ENCODE measurements at regions not wholly inside any gene's neighbourhood (a gene's known extent, or its start where the extent isn't known, plus 50 kb on each side); places are given as distances from the start of the nearest gene placed in this dataset.

DNA sequence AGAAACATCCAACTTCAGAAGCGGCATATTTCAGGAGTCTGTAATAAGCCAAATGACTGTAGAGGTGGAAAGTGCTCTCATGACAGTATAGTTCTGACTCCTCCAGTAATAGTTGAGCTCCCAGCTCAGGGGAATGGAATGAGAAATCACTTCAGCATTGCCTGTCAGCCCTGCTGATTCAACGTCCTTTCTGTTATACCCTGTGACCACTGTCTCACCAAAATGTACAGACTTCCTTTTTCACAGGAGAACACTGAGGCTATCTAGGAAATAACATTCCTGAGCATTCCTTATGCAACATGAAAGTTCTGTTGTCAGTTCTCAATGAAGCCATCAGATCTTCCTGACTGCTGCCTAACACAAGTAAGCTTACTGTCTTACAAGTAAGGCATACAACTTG, 284.5 kb upstream of the MME start:
- Histone ChIP-seq H3K79me2 (ENCODE audit: control insufficient read depth, insufficient read depth, low read length) (no peaks in the 10 kb centered on the region), H4K5ac (ENCODE audit: low read length) (no peak overlapping the region), H2BK5ac (ENCODE audit: low read length) (no peak overlapping the region), H3K4me2 (ENCODE audit: low read length) (no peak overlapping the region), H2AK5ac (ENCODE audit: low read length) (no peak overlapping the region), H3K4me3 (ENCODE audit: low read length) (no peak overlapping the region), H3K56ac (ENCODE audit: low read length) (no peak overlapping the region), H3K4me1 (ENCODE audit: control insufficient read depth, low read depth, low read length) (no peaks in the 10 kb centered on the region), H4K8ac (ENCODE audit: low read depth, low read length) (no peak overlapping the region), H3K4ac (ENCODE audit: low read depth, low read length) (no peak overlapping the region), H3K23ac (ENCODE audit: low read length) (no peak overlapping the region), H3K9ac (ENCODE audit: low read length) (no peak overlapping the region), H3K18ac (ENCODE audit: low read length) (no peak overlapping the region), H2BK120ac (ENCODE audit: low read depth, low read length) (no peak overlapping the region), H3K79me1 (ENCODE audit: low read length) (no peaks in the 10 kb centered on the region), H2BK15ac (replicated peaks; ENCODE audit: low read depth) (no peak overlapping the region), H3K27me3 (ENCODE audit: insufficient read depth, low read length, poor library complexity) (no peaks in the 10 kb centered on the region), H3K27ac (ENCODE audit: low read depth, low read length) (no peak overlapping the region), H3K36me3 (ENCODE audit: control insufficient read depth, insufficient read depth, low read length) (no peaks in the 10 kb centered on the region)
- peak; percentile 21 for DNase-seq
- no CpG with 5 or more reads among the region's 2 CpGs for WGBS (ENCODE audit: extremely low coverage, insufficient coverage, low lambda C conversion rate)

DNA sequence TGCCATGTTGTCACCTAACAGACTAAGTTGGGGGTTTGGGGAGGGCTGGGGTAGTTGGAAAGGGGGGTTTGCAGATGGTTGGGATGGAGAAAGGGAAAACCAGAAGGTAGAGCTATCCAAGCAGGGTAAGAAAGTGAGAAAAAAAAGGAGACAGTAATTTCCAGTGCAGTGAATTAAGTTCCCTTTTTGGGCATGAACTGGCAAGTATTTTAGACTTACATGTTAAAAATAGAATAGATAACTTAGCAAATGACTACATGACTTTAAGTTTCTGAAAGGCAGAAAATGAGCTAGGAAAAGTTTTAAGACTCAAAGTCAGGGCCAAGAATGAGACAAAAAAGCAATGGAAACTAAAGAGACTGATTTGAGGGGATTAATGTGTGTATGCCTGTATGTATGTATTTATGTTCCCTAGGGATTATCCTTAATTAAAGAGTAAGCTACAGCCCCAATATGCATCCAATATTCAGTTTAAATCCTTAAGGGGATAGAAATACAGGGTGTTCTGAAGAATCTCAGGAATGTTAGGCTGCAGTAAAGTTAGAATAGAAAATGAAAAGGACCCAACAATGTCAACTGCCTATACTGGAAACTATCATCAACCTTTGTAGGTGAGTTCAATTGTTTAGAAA, 285.2 kb upstream of the MME start:
- Histone ChIP-seq H3K23ac (ENCODE audit: low read length) (no peak overlapping the region), H2BK120ac (ENCODE audit: low read depth, low read length) (no peak overlapping the region), H2BK15ac (replicated peaks; ENCODE audit: low read depth) (no peak overlapping the region), H3K9ac (ENCODE audit: low read length) (no peak overlapping the region), H3K18ac (ENCODE audit: low read length) (no peak overlapping the region), H3K4ac (ENCODE audit: low read depth, low read length) (no peak overlapping the region), H2AK5ac (ENCODE audit: low read length) (no peak overlapping the region), H4K8ac (ENCODE audit: low read depth, low read length) (no peak overlapping the region), H3K4me1 (ENCODE audit: control insufficient read depth, low read depth, low read length) (no peaks in the 10 kb centered on the region), H3K79me1 (ENCODE audit: low read length) (no peaks in the 10 kb centered on the region), H3K4me2 (ENCODE audit: low read length) (no peak overlapping the region), H3K79me2 (ENCODE audit: control insufficient read depth, insufficient read depth, low read length) (no peaks in the 10 kb centered on the region), H3K4me3 (ENCODE audit: low read length) (no peak overlapping the region), H3K56ac (ENCODE audit: low read length) (no peak overlapping the region), H3K27me3 (ENCODE audit: insufficient read depth, low read length, poor library complexity) (no peaks in the 10 kb centered on the region), H2BK5ac (ENCODE audit: low read length) (no peak overlapping the region), H4K5ac (ENCODE audit: low read length) (no peak overlapping the region), H3K36me3 (ENCODE audit: control insufficient read depth, insufficient read depth, low read length) (no peaks in the 10 kb centered on the region), H3K27ac (ENCODE audit: low read depth, low read length) (no peak overlapping the region)
- no peak for DNase-seq

DNA sequence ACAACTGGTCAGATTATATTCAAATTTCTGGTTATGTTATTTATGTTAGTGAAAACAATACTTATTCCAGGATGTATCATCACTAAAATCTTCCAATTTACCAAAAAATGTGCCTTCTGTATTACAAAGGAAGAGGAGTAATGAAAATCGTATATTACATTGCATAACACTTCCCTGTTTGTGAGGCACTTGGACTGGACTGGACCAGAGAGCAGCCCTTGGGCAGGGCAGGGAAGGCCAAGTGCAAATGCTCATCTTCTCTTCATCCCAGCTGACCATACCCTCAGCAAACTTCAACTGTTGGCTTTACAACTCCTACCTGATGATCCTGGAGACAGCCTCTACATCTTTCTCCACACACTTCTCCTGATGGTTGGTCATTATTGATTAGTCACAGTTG, 285.7 kb upstream of the MME start:
- H3K27ac ChIP-seq (ENCODE audit: low read depth, low read length): no peak overlapping the region

DNA sequence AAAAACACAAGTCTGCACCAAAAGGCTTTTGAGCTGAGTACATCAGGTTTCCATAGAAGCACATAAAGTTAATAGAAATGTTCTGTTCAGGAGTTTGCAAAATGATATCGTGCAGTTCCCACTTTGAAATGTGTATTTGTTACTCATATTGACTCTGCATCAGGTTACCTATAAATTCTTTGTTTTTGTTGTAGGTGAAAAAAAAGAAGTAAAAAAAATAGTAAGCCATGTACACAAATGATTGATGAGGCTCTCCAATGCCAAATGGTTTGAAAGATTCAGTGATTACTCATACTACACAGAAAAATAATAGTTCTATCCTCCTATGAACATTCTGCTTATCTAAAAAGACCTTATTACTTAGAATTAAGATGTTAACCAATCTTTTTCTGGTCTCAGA, 287.3 kb upstream of the MME start:
- Histone ChIP-seq H2BK5ac (ENCODE audit: low read length) (no peak overlapping the region), H3K4ac (ENCODE audit: low read depth, low read length) (no peak overlapping the region), H3K27me3 (ENCODE audit: insufficient read depth, low read length, poor library complexity) (no peaks in the 10 kb centered on the region), H3K4me1 (ENCODE audit: control insufficient read depth, low read depth, low read length) (no peaks in the 10 kb centered on the region), H3K9ac (ENCODE audit: low read length) (no peak overlapping the region), H2AK5ac (ENCODE audit: low read length) (no peak overlapping the region), H3K18ac (ENCODE audit: low read length) (no peak overlapping the region), H4K5ac (ENCODE audit: low read length) (no peak overlapping the region), H2BK15ac (replicated peaks; ENCODE audit: low read depth) (no peak overlapping the region), H3K56ac (ENCODE audit: low read length) (no peak overlapping the region), H3K36me3 (ENCODE audit: control insufficient read depth, insufficient read depth, low read length) (no peaks in the 10 kb centered on the region), H3K4me2 (ENCODE audit: low read length) (no peak overlapping the region), H3K27ac (ENCODE audit: low read depth, low read length) (no peak overlapping the region), H3K79me2 (ENCODE audit: control insufficient read depth, insufficient read depth, low read length) (no peaks in the 10 kb centered on the region), H4K8ac (ENCODE audit: low read depth, low read length) (no peak overlapping the region), H2BK120ac (ENCODE audit: low read depth, low read length) (no peak overlapping the region), H3K79me1 (ENCODE audit: low read length) (no peaks in the 10 kb centered on the region), H3K23ac (ENCODE audit: low read length) (no peak overlapping the region), H3K4me3 (ENCODE audit: low read length) (no peak overlapping the region)
- DNase-seq: no peak
- no CpG with 5 or more reads among the region's 1 CpG for WGBS (ENCODE audit: extremely low coverage, insufficient coverage, low lambda C conversion rate)

More for the DNA sequence above, 285.7 kb upstream of the MME start:
- Histone ChIP-seq H3K4ac (ENCODE audit: low read depth, low read length) (no peak overlapping the region), H3K23ac (ENCODE audit: low read length) (no peak overlapping the region), H2AK5ac (ENCODE audit: low read length) (no peak overlapping the region), H3K27me3 (ENCODE audit: insufficient read depth, low read length, poor library complexity) (no peaks in the 10 kb centered on the region), H2BK5ac (ENCODE audit: low read length) (no peak overlapping the region), H3K56ac (ENCODE audit: low read length) (no peak overlapping the region), H4K8ac (ENCODE audit: low read depth, low read length) (no peak overlapping the region), H2BK15ac (replicated peaks; ENCODE audit: low read depth) (no peak overlapping the region), H3K79me1 (ENCODE audit: low read length) (no peaks in the 10 kb centered on the region), H3K4me2 (ENCODE audit: low read length) (no peak overlapping the region), H3K79me2 (ENCODE audit: control insufficient read depth, insufficient read depth, low read length) (no peaks in the 10 kb centered on the region), H3K36me3 (ENCODE audit: control insufficient read depth, insufficient read depth, low read length) (no peaks in the 10 kb centered on the region), H3K4me3 (ENCODE audit: low read length) (no peak overlapping the region), H4K5ac (ENCODE audit: low read length) (no peak overlapping the region), H3K18ac (ENCODE audit: low read length) (no peak overlapping the region), H3K4me1 (ENCODE audit: control insufficient read depth, low read depth, low read length) (no peaks in the 10 kb centered on the region), H2BK120ac (ENCODE audit: low read depth, low read length) (no peak overlapping the region), H3K9ac (ENCODE audit: low read length) (no peak overlapping the region)
- WGBS (ENCODE audit: extremely low coverage, insufficient coverage, low lambda C conversion rate): no CpG with 5 or more reads among the region's 1 CpG
- no peak for DNase-seq

GRCh38 chr3:154791611-154792010, 288.5 kb upstream of the MME start:
- no peak overlapping the region for H3K27ac ChIP-seq (ENCODE audit: low read depth, low read length)
- DNase-seq: no peak
- H3K36me3 ChIP-seq (ENCODE audit: control insufficient read depth, insufficient read depth, low read length): no peaks in the 10 kb centered on the region
- no peak overlapping the region for H3K23ac ChIP-seq (ENCODE audit: low read length)
- no peak overlapping the region for H2BK5ac ChIP-seq (ENCODE audit: low read length)
- H4K5ac ChIP-seq (ENCODE audit: low read length): no peak overlapping the region
- no peaks in the 10 kb centered on the region for H3K79me1 ChIP-seq (ENCODE audit: low read length)
- no peak overlapping the region for H2BK120ac ChIP-seq (ENCODE audit: low read depth, low read length)
- no peak overlapping the region for H2BK15ac ChIP-seq (replicated peaks; ENCODE audit: low read depth)
- no peak overlapping the region for H3K18ac ChIP-seq (ENCODE audit: low read length)
- no peak overlapping the region for H4K8ac ChIP-seq (ENCODE audit: low read depth, low read length)
- no peaks in the 10 kb centered on the region for H3K4me1 ChIP-seq (ENCODE audit: control insufficient read depth, low read depth, low read length)
- H3K27me3 ChIP-seq (ENCODE audit: insufficient read depth, low read length, poor library complexity): no peaks in the 10 kb centered on the region
- no peak overlapping the region for H3K4me3 ChIP-seq (ENCODE audit: low read length)
- no peak overlapping the region for H3K4ac ChIP-seq (ENCODE audit: low read depth, low read length)
- no peak overlapping the region for H3K4me2 ChIP-seq (ENCODE audit: low read length)
- no peaks in the 10 kb centered on the region for H3K79me2 ChIP-seq (ENCODE audit: control insufficient read depth, insufficient read depth, low read length)
- H2AK5ac ChIP-seq (ENCODE audit: low read length): no peak overlapping the region
- H3K9ac ChIP-seq (ENCODE audit: low read length): no peak overlapping the region
- H3K56ac ChIP-seq (ENCODE audit: low read length): no peak overlapping the region

GRCh38 chr3:154786724-154787123, 293.4 kb upstream of the MME start:
- Histone ChIP-seq H3K27ac (ENCODE audit: low read depth, low read length) (no peak overlapping the region), H4K5ac (ENCODE audit: low read length) (no peak overlapping the region), H3K79me1 (ENCODE audit: low read length) (no peaks in the 10 kb centered on the region), H3K56ac (ENCODE audit: low read length) (no peak overlapping the region), H2BK5ac (ENCODE audit: low read length) (no peak overlapping the region), H3K23ac (ENCODE audit: low read length) (no peak overlapping the region), H3K4me1 (ENCODE audit: control insufficient read depth, low read depth, low read length) (no peaks in the 10 kb centered on the region), H3K9ac (ENCODE audit: low read length) (no peak overlapping the region), H3K79me2 (ENCODE audit: control insufficient read depth, insufficient read depth, low read length) (no peaks in the 10 kb centered on the region), H3K4me2 (ENCODE audit: low read length) (no peak overlapping the region), H4K8ac (ENCODE audit: low read depth, low read length) (no peak overlapping the region), H3K4ac (ENCODE audit: low read depth, low read length) (no peak overlapping the region), H2BK120ac (ENCODE audit: low read depth, low read length) (no peak overlapping the region), H3K4me3 (ENCODE audit: low read length) (no peak overlapping the region), H3K18ac (ENCODE audit: low read length) (no peak overlapping the region), H3K27me3 (ENCODE audit: insufficient read depth, low read length, poor library complexity) (peaks cover under 1% of the 10 kb centered on the region), H3K36me3 (ENCODE audit: control insufficient read depth, insufficient read depth, low read length) (no peaks in the 10 kb centered on the region), H2BK15ac (replicated peaks; ENCODE audit: low read depth) (no peak overlapping the region), H2AK5ac (ENCODE audit: low read length) (no peak overlapping the region)
- DNase-seq: no peak
- WGBS (ENCODE audit: extremely low coverage, insufficient coverage, low lambda C conversion rate): no CpG with 5 or more reads among the region's 1 CpG
